ENCODE measurements at regions not wholly inside any gene's neighbourhood (a gene's known extent, or its start where the extent isn't known, plus 50 kb on each side); places are given as distances from the start of the nearest gene placed in this dataset.

- Histone ChIP-seq H3K9me3 (no peaks in the 10 kb centered on the region), H3K36me3 (no peaks in the 10 kb centered on the region), H3K4me3 (no peak overlapping the region), H3K4me1 (peaks cover 0 to 4% (median 0%) of the 10 kb centered on the region in 12 donors), H3K27me3 (no peaks in the 10 kb centered on the region), H3K27ac (no peak overlapping the region)
- intact Hi-C loops (cut with DNase I), result no loop called here
- no peak for ATAC-seq
- WGBS, 4 donors, result 50 to 67% (median 58%) methylated on average over 2 of the region's 2 CpGs
- no peak for DNase-seq
- TF ChIP-seq POLR2A (IDR thresholded peaks at IDR 0.05), result no peak
- TF ChIP-seq CTCF (IDR thresholded peaks at IDR 0.05), result no peak
Observed at GRCh38 chr2:101577173-101577572, 102.3 kb upstream of the RFX8 start.

- Histone ChIP-seq H3K36me3 (no peaks in the 10 kb centered on the region), H3K27ac (no peak overlapping the region), H3K4me1 (peaks cover 0 to 4% (median 0%) of the 10 kb centered on the region in 12 donors), H3K27me3 (no peaks in the 10 kb centered on the region), H3K9me3 (no peaks in the 10 kb centered on the region), H3K4me3 (no peak overlapping the region)
- no peak for ATAC-seq
- no peak for TF ChIP-seq POLR2A (IDR thresholded peaks at IDR 0.05)
- no peak for TF ChIP-seq CTCF (IDR thresholded peaks at IDR 0.05)
- intact Hi-C loops (cut with DNase I), result no loop called here
- no peak for DNase-seq
- WGBS, 4 donors, result 86 to 95% (median 91%) methylated on average over 6 of the region's 6 CpGs
Observed at GRCh38 chr2:101574622-101575021, 99.7 kb upstream of the RFX8 start.

- WGBS, 4 donors, result 87 to 95% (median 88%) methylated on average over 1 of the region's 1 CpG
- Histone ChIP-seq H3K27ac (no peak overlapping the region), H3K4me3 (no peak overlapping the region), H3K27me3 (no peaks in the 10 kb centered on the region), H3K9me3 (no peaks in the 10 kb centered on the region), H3K36me3 (no peaks in the 10 kb centered on the region), H3K4me1 (peaks cover 0 to 3% (median 0%) of the 10 kb centered on the region in 12 donors)
- no peak for TF ChIP-seq POLR2A (IDR thresholded peaks at IDR 0.05)
- no peak for TF ChIP-seq CTCF (IDR thresholded peaks at IDR 0.05)
- intact Hi-C loops (cut with DNase I), result no loop called here
- DNase-seq (no peak), ATAC-seq (no peak)
Observed at GRCh38 chr2:101571951-101572350, 97.0 kb upstream of the RFX8 start.

- H3K27me3 ChIP-seq, result peaks cover 0 to 8% (median 0%) of the 10 kb centered on the region in 9 donors
- no peak overlapping the region for H3K27ac ChIP-seq
- ATAC-seq (no peak), DNase-seq (no peak)
- TF ChIP-seq POLR2A (IDR thresholded peaks at IDR 0.05), result no peak
- no peak for TF ChIP-seq CTCF (IDR thresholded peaks at IDR 0.05)
- H3K4me3 ChIP-seq, result no peak overlapping the region
- H3K36me3 ChIP-seq, result no peaks in the 10 kb centered on the region
- H3K4me1 ChIP-seq, result no peaks in the 10 kb centered on the region
- no peaks in the 10 kb centered on the region for H3K9me3 ChIP-seq
- intact Hi-C loops (cut with DNase I), result no loop called here
- 82 to 88% (median 87%) methylated on average over 7 of the region's 7 CpGs for WGBS, 4 donors
Observed at GRCh38 chr2:101569886-101570520, 95.1 kb upstream of the RFX8 start.
